H1 (cell line): ENCODE measurements at regions not wholly inside any gene's neighbourhood (a gene's known extent, or its start where the extent isn't known, plus 50 kb on each side); places are given as distances from the start of the nearest gene placed in this dataset.

Source experiments
- JUND ChIP-seq: IDR thresholded peaks from 2 replicates; pipeline ENCODE4 v1.6.1; 2011; ENCODE audit warnings: mild to moderate bottlenecking, improper control_type of control experiment, low read length
- RXRA ChIP-seq: IDR thresholded peaks from 2 replicates; pipeline ENCODE4 v1.6.1; 2011; ENCODE audit warnings: low read depth, mild to moderate bottlenecking, low read length, moderate library complexity; ENCODE audit not compliant: insufficient read depth
- SRF ChIP-seq: IDR thresholded peaks from 2 replicates; pipeline ENCODE4 v1.6.1; 2011; ENCODE audit warnings: mild to moderate bottlenecking, low read depth, low read length, moderate library complexity
- SUZ12 ChIP-seq: fragments of 200-600 bp; sonication (generic); IDR thresholded peaks from 2 replicates; pipeline ENCODE4 v1.6.1; 2012; ENCODE audit warnings: mild to moderate bottlenecking, inconsistent platforms, low read length, moderate library complexity, mixed read lengths
- TAF1 ChIP-seq: IDR thresholded peaks from 2 replicates; pipeline ENCODE4 v1.6.1; 2011; ENCODE audit warnings: mild to moderate bottlenecking, low read depth, low read length
- YY1 ChIP-seq: IDR thresholded peaks from 2 replicates; pipeline ENCODE4 v1.6.1; 2011; ENCODE audit warnings: low read depth, mild to moderate bottlenecking, low read length
- TF ChIP-seq, protein P1 (sequence below): IDR thresholded peaks from 2 replicates; pipeline ENCODE4 v1.6.1; 2011; ENCODE audit warnings: low read depth, mild to moderate bottlenecking, low read length; ENCODE audit not compliant: insufficient read depth
- TF ChIP-seq, protein P2 (sequence below): IDR thresholded peaks from 2 replicates; pipeline ENCODE4 v1.6.1; 2012; ENCODE audit warnings: inconsistent platforms
- TF ChIP-seq, protein P3 (sequence below), 3 experiments: IDR thresholded peaks; 1 replicate in 2 of 3; 2 replicates in 1 of 3; pipeline versions ENCODE4 v1.5.1 to v1.6.1; 2011; ENCODE audit warnings: low read length in 3 of 3, mild to moderate bottlenecking in 3 of 3, inconsistent platforms in 2 of 3, low read depth in 1 of 3, moderate library complexity in 1 of 3; ENCODE audit not compliant: insufficient read depth in 1 of 3; ENCODE audit errors: control extremely low read depth in 1 of 3

DNA sequence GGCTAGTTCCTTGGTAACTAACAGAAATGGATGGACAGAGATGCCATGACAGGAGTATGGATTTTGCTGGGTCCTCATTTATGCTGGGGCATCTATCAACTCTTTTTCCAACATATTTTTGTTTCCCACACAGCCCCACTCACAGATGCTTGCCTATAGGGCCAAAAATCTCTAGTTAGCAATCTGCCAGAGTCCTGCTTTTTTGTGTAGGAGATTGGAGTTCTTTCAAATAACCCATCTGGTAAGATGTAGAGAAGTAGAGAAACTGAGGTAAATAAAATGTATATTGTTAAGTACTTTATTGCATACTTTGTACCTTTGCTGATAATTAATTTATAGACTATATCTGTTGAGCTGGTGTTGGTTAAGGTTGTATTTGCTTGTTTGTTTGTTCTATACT is 456.5 kb upstream of the GOLIM4 start:
- TF ChIP-seq YY1 (no peak), TAF1 (no peak), SRF (no peak), RXRA (no peak), JUND (no peak), SUZ12 (no peak)
- TF ChIP-seq, protein P1, sequence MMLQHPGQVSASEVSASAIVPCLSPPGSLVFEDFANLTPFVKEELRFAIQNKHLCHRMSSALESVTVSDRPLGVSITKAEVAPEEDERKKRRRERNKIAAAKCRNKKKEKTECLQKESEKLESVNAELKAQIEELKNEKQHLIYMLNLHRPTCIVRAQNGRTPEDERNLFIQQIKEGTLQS = no peak
- TF ChIP-seq, protein P2, sequence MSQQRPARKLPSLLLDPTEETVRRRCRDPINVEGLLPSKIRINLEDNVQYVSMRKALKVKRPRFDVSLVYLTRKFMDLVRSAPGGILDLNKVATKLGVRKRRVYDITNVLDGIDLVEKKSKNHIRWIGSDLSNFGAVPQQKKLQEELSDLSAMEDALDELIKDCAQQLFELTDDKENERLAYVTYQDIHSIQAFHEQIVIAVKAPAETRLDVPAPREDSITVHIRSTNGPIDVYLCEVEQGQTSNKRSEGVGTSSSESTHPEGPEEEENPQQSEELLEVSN = no peak
- TF ChIP-seq, protein P3, sequence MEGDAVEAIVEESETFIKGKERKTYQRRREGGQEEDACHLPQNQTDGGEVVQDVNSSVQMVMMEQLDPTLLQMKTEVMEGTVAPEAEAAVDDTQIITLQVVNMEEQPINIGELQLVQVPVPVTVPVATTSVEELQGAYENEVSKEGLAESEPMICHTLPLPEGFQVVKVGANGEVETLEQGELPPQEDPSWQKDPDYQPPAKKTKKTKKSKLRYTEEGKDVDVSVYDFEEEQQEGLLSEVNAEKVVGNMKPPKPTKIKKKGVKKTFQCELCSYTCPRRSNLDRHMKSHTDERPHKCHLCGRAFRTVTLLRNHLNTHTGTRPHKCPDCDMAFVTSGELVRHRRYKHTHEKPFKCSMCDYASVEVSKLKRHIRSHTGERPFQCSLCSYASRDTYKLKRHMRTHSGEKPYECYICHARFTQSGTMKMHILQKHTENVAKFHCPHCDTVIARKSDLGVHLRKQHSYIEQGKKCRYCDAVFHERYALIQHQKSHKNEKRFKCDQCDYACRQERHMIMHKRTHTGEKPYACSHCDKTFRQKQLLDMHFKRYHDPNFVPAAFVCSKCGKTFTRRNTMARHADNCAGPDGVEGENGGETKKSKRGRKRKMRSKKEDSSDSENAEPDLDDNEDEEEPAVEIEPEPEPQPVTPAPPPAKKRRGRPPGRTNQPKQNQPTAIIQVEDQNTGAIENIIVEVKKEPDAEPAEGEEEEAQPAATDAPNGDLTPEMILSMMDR (IDR thresholded peaks at IDR 0.05; ENCODE audit: control extremely low read depth in 1 of 3, insufficient read depth in 1 of 3, low read depth in 1 of 3, low read length in 3 of 3) = no peak
